HEK293 (cell line): ENCODE measurements at regions not wholly inside any gene's neighbourhood (a gene's known extent, or its start where the extent isn't known, plus 50 kb on each side); places are given as distances from the start of the nearest gene placed in this dataset.

Experiments used
- BCL11B ChIP-seq: fragments of 450-650 bp; formaldehyde crosslinking; IDR thresholded peaks from 2 replicates; pipeline ENCODE4 v1.5.1; 2016; ENCODE audit warnings: low read depth, missing biosample characterization, missing genetic modification characterization
- CTCF ChIP-seq: fragments of 450-650 bp; formaldehyde crosslinking; IDR thresholded peaks from 2 replicates; pipeline ENCODE4 v1.5.1; 2016; ENCODE audit warnings: missing biosample characterization, missing genetic modification characterization
- ZBTB1 ChIP-seq: fragments of 450-650 bp; formaldehyde crosslinking; IDR thresholded peaks from 2 replicates; pipeline ENCODE4 v1.5.1; 2016; ENCODE audit warnings: missing biosample characterization, missing genetic modification characterization
- ZNF138 ChIP-seq: fragments of 450-650 bp; formaldehyde crosslinking; IDR thresholded peaks from 2 replicates; pipeline ENCODE4 v1.5.1; 2016; ENCODE audit warnings: missing biosample characterization, missing genetic modification characterization, borderline replicate concordance
- ZNF202 ChIP-seq: fragments of 450-650 bp; formaldehyde crosslinking; IDR thresholded peaks from 2 replicates; pipeline ENCODE4 v1.5.1; 2016; ENCODE audit warnings: missing biosample characterization, missing genetic modification characterization, borderline replicate concordance
- ZNF449 ChIP-seq: fragments of 450-650 bp; formaldehyde crosslinking; IDR thresholded peaks from 2 replicates; pipeline ENCODE4 v1.5.1; 2017; ENCODE audit warnings: missing biosample characterization, mild to moderate bottlenecking, missing genetic modification characterization, moderate library complexity
- ZNF501 ChIP-seq: fragments of 450-650 bp; formaldehyde crosslinking; IDR thresholded peaks from 2 replicates; pipeline ENCODE4 v1.5.1; 2016; ENCODE audit warnings: missing biosample characterization, missing genetic modification characterization
- ZNF558 ChIP-seq: fragments of 450-650 bp; formaldehyde crosslinking; IDR thresholded peaks from 2 replicates; pipeline ENCODE4 v1.5.1; 2016; ENCODE audit warnings: missing biosample characterization, missing genetic modification characterization
- ZNF623 ChIP-seq: fragments of 450-650 bp; formaldehyde crosslinking; IDR thresholded peaks from 2 replicates; pipeline ENCODE4 v1.5.1; 2016; ENCODE audit warnings: missing biosample characterization, missing genetic modification characterization
- ZNF626 ChIP-seq: fragments of 450-650 bp; sonication (Bioruptor Pico); formaldehyde crosslinking; IDR thresholded peaks from 2 replicates; pipeline ENCODE4 v1.5.1; 2018; ENCODE audit warnings: missing biosample characterization, missing genetic modification characterization, inconsistent platforms

GRCh38 chr5:157963761-157964160 lies 104.8 kb upstream of the CLINT1 start:
- TF ChIP-seq ZNF138 (tag by site-specific recombination) (no peak), ZNF501 (tag by site-specific recombination) (no peak), ZNF558 (tag by site-specific recombination) (no peak), BCL11B (no peak), CTCF (tag by site-specific recombination) (no peak), ZNF202 (no peak), ZNF626 (tag by site-specific recombination) (no peak), ZNF449 (no peak), ZBTB1 (tag by site-specific recombination) (no peak), ZNF623 (tag by site-specific recombination) (no peak)
